NCI-H2107 treated with DMSO at 0.1 percent for 48 hours (cell line): ENCODE measurements at regions not wholly inside any gene's neighbourhood (a gene's known extent, or its start where the extent isn't known, plus 50 kb on each side); places are given as distances from the start of the nearest gene placed in this dataset.
"Not testable (repeated sequence)": the region's sequence is repeated elsewhere in the genome, so short reads cannot be mapped to it uniquely, and the experiment has no call there.

Experiments
- DNase-seq: peaks from one replicate; lab custom pipeline; 2025; ENCODE audit not compliant: unreplicated experiment; lab: John Stamatoyannopoulos, UW

DNA sequence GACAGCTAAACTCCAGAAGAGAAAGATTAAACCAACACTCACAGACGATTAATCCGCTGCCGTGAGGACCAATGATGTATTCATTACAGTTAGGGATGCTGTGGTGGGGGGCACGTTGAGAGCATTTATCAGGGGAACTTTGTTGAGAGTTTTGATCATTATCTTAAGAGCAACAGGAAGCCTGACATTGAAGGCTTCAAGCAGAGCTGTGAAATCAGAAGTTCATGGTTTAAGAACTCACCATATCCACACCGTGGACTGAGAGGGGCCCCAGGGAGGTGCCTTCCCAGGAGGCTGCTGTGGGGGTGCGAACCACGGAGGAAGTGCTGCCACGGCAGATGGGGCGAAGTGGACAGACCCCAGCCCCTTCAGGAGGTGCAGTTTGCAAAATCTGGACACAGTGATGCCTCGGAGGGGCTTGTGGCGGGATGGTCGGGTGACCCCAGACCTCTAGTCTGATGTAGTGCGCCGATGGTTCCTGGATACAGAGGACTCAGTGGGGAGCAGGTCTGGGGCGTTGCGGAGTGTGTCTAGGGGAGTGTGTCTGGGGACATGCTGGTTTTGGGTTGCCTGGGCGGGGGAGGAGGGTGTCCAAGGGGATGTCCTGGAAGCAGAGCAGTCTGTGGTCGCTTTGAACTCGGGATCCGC, 73.0 kb downstream of the DIO3 start:
- no peak for DNase-seq

DNA sequence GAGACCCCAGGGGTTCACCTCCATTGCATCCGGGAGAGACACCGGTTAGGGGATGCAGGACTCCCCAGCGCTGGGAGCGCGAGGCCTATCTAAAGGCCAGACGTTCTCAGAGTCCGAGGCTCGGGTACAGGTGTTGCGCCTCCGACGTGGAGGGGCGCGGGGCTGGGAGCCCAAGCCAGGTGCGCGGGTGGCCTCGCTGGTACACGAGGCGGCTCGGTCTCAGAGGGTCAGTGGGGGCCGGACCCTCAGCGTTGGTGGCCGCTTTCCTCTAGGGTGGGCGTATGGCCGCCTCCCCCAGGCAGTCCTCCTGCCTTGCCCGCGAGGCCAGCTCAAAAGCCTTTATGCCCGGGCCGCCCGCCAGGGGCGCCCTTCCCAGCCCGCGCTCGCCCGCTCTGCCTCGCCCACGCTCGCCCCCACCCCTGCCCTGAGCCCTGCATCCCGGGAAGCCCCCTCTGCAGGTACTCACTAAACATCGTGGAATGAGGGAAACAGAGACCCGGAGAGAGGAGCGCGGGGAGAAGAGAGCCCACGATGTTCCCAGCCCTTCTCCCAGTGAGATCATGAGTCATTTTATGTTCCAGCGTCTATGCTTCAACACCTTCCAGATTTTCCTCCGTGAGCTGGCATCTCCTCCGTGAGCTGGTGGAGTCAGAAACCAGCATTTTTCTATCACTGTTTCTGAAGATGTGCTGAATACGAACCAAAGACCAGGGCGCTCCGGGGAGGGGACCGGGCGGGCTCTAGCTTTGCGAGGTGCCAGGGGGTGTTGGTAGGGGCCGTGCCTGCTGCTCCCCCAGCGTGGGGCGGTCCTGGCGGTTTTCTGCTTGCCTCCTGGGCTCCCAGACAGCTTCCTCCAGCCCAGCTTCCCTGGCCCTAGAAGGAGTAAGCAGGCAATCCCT, 73.8 kb downstream of the DIO3 start:
- no peak for DNase-seq

DNA sequence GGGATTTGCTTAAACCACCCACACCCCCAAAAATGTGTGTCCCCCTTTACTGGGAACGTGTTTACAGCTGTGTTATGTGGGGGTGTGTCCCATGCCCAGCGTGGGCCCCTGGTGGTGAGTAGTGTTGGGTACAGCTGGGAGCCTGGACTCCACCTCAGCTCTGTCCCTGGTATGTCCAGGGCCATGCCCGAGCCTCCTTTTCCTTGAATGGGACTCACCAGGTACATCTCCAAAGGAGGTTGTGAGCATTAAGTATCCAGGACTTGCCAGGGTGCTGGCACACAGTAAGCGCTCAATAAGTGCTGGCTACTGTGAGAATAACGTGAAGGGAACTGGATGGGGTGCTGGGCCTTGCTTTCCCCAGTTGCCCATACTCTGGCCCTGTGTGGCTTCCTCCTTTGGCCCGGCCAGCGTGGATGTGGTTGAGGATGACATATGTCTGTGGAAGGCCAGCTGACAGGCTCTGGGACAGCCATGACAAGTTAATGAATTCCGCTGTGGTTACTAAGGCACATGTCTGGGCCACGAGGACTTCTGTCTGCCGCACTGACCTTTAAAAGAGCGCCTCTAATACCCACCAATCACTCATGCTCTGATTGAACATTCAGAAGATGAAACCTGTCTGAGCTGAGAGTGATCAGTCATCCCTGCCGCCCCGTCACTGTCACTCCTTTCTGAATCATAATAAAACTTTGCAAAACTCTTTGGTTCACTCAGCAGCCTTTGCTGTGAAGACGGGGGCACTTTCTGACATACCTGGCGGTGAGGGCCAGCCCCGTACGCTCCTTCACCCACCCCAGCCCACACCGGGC, 74.7 kb downstream of the DIO3 start:
- DNase-seq: no peak

DNA sequence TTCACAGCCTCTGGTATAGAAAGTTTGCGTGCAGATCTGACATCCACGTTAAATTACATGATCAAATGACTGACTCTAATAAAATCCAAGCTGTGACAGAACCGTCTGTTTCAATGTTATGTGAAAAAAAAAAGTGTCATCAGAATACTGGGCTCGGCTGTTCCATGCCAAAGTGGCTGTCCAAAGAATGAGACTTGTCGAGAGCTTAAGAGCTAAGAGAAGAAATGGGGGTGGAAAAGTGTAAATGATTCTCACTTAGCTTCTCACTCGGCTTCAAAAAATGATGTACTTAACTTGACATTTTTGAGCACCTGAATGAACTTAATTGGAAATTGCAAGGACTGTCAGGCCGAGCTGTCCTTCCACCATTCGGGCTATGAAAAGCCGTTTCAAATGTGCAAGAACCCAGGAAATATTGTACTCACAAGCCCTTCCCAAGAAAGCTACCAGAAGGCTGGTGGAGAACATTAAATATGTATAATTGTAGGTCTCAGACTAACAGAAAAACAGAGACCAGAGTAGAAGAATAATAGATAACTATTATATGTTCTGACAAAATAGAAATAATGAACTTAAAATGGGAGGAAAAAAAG, 78.0 kb downstream of the DIO3 start:
- no peak for DNase-seq

DNA sequence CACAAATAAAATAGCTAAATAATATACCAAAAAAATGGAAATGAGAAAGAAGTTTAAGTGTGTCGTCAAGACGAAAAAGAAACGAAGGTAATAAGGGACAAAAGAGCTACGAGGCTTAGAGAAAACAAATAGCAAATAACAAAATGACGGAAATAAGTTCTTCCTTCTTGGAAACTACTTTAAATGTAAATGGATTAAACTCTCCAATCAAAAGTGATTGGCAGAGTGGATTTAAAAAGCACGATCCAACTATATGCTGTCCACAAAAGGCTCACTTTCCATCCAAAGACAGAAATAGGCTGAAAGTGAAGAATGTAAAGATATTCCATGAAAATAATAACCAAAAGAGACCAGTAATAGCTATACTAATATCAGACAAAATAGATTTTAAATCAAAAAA, 82.4 kb downstream of the DIO3 start:
- DNase-seq: no peak

DNA sequence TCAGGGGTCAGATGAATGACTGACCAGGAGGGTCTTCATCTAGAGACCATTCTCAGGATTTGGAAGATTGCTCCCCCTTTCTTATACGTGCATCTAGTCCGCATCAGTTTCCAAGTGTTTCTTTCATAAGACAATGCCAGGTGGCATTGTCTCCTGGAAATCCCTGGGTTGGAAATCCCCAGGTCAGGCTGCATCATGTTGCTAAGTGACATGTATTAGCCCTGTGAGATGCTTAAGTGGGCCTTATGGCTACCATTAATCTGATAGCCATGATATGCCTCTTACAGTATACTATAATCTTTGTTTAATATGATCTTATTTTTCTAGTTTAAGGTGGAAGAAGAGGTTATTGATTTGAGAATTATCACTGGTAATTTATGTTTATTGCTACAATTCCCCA, 92.8 kb downstream of the DIO3 start:
- DNase-seq: no peak

DNA sequence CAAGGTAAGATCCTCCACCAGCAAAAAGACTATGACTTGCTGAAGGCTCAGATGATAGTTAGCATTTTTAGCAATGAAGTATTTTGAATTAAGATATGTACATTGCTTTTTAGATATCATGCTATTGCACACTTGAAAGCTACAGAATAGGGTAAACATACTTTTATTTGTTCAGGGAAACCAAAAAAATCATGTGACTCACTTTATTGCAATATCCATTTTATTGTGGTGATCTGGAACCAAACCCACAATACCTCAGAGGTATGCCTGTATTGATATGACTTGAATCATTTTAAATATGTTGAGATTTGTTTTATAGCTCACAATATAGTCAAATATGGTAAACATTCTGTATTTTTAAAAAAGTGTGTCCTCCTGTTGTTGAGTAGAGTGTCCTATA, 96.1 kb downstream of the DIO3 start:
- no peak for DNase-seq

DNA sequence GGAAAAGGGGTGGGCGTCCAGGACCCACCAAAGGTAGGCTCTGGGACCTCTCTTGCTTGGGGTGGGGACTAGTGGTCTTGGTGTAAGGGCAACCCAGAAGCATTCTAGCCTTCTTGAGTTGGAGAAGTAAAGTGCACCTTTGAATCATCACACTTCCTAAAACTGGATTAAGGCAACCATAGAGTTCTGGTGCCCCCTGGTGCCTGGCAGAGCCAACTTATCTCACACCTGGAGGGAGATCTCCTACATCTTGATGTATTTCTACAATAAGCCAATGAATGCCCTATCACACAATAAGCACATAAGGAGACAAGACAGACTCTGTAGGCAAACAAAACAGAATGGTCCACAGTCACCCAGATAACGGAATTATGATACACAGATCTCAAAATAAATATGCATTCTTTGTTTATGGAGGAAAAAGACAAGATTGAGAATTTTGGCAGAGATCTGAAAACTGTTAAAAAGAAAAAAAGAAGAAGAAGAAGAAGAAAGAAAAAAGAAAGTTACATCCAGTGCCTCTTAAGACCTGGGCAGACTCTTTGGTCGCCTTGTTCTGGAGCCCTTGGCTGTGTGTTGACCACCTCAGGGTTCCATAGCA, 95.9 kb upstream of the PPP2R5C start:
- peak; percentile 77 for DNase-seq

DNA sequence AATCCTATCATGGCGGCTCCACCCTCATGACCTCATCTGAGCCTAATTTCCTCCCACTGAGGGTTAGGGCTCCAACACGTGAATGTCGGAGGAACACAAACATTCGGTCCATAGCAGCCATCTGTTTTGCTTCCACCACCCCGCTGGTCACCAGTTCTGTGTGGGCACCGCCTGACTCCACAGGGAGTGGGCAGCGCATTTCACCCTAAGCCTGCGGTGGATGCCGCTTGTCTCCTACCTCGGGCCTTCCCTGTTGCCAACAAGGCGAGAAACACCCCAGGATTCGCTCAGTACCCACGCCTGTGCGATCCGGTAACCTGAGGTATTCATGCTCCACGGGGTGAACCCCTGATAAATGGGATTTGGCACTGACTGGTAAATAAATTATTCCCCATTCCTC, 95.2 kb upstream of the PPP2R5C start:
- no peak for DNase-seq

DNA sequence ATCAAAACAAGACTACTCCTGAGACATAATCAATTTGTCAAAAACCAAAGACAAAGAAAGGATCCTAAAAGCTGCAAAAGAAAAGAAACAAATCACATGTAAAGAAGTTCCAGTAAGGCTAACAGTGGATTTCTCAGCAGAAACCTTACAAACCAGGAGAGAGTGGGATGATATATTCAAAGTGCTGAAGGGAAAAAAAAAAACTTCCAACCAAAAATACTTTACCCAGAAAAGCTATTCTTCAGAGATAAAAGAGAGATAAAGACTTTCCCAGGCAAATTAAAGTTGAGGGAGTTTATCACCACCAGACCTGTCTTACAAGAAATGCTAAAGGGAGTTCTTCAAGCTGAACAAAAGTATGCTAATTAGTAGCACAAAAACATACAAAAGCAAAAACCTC, 91.9 kb upstream of the PPP2R5C start:
- DNase-seq: no peak

DNA sequence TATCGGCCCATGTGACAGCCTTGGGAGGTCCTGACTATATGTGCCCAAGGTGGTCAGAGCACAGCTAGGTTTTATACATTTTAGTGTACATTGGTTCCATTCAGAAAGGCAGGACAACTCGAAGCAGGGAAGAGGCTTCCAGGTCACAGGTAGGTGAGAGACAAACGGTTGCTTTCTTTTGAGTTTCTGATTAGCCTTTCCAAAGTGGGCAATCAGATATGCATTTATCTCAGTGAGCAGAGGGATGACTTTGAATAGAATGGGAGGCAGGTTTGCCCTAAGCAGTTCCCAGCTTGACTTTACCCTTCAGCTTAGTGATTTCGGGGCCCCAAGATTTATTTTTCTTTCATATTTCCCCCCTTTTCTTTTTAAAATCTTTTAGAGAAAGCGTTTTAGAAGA, 87.6 kb upstream of the PPP2R5C start:
- no peak for DNase-seq

DNA sequence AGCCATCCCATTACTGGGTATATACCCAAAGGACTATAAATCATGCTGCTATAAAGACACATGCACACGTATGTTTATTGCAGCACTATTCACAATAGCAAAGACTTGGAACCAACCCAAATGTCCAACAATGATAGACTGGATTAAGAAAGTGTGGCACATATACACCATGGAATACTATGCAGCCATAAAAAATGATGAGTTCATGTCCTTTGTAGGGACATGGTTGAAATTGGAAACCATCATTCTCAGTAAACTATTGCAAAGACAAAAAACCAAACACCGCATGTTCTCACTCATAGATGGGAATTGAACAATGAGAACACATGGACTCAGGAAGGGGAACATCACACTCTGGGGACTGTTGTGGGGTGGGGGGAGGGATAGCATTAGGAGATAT, 85.7 kb upstream of the PPP2R5C start:
- DNase-seq: not testable (repeated sequence)

DNA sequence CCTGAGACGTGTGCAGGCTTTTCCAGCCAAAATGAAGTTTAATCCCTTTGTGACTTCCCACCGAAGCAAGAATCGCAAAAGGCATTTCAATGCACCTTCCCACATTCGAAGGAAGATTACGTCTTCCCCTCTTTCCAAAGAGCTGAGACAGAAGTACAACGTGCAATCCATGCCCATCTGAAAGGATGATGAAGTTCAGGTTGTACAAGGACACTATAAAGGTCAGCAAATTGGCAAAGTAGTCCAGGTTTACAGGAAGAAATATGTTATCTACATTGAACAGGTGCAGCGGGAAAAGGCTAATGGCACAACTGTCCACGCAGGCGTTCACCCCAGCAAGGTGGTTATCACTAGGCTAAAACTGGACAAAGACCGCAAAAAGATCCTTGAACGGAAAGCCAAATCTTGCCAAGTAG, 83.6 kb upstream of the PPP2R5C start:
- DNase-seq: not testable (repeated sequence)

DNA sequence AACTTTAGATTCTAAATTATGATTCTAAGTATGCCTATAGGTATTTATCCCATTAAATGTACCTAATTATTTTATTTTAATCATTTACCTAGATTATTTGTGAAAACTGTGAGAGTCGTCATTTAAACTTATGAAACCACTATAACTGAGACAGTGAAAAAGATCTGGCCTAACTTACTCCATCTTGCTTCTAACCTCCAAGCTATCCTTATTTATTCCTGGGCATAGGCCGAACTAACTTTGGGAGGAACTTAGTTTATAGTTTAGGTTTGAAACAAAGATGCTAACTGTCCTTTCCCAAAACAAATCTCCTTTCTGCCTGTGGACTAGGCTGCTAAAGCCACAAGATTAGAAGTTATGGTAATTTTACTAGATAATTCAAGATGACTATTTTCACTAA, 79.7 kb upstream of the PPP2R5C start:
- no peak for DNase-seq

DNA sequence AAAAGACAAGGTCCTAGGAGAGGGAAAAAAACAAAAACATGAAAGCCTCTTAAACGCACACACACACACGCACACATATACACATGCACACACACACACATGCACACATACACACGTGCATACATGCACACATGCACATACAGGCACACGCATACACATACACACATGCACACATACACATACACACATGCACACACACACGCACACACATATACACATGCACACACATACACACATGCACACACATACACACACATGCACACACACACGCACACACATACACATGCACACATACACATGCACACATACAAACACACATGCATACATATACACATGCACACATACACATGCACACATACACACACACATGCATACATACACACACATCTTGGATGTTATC, 78.1 kb upstream of the PPP2R5C start:
- no peak for DNase-seq

DNA sequence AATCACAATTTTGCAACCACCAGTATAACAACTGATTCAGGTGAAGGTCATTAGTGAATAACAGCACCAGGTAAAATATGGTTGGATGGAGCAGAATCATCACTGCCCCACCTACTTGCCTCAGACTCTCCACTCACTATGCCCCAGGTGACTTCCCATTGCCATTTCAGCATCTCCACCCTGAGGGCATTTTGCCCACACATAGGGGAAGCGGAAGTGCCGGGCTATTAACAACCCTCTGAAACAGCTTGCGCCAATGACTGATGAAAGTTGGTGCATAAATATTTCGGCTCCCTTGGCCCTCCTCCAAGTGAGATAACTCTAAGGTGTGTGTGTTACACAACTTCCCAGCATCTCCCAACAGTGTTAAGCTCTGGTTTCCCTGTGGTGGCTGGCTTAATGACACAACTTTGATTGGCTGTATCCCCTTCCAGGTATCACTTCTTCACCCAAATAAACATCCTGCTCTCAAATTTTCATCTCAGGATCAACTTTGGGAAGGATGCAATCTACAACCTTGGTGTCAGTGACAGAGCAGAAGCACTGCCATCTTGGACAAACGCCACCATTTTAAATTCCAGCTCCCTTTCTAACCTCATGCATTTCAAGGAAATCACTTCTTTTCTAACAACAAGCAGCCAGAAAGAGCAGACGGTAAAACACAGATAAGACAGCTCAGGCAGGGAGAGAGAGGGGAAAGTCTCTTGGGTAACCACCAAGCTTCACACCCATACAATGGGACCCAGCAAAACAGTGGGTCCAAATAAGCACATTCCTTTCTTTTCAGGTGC, 73.6 kb upstream of the PPP2R5C start:
- DNase-seq: no peak

DNA sequence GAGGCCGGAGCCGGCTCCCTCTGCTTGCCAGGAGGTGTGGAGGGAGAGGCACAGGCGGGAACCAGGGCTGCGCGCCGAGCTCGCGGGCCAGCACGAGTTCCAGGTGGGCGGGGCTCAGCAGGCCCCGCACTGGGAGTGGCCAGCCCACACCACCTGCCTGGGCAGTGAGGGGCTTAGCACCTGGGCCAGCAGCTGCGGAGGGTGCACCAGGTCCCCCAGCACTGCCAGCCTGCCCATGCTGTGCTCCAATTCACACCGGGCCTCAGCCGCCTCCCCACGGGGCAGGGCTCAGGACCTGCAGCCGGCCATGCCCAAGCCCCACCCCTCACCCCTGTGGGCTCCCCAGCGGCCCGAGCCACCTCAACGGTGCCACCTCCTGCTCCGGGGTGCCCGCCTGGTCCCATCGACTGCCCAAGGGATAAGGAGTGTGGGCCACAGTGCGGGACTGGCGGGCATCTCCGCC, 72.4 kb upstream of the PPP2R5C start:
- DNase-seq: no peak

DNA sequence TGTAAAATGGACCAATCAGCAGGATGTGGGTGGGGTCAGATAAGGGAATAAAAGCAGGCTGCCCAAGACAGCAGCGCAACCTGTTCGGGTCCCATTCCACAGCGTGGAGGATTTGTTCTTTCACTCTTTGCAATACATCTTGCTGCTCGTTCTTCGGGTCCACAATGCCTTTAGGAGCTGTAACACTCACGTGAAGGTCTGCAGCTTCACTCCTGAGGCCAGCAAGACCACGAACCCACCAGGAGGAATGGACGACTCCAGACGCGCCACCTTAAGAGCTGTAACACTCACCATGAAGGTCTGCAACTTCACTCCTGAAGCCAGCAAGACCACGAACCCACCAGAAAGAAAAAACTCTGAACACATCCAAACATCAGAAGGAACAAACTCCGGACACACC, 71.5 kb upstream of the PPP2R5C start:
- not testable (repeated sequence) for DNase-seq

DNA sequence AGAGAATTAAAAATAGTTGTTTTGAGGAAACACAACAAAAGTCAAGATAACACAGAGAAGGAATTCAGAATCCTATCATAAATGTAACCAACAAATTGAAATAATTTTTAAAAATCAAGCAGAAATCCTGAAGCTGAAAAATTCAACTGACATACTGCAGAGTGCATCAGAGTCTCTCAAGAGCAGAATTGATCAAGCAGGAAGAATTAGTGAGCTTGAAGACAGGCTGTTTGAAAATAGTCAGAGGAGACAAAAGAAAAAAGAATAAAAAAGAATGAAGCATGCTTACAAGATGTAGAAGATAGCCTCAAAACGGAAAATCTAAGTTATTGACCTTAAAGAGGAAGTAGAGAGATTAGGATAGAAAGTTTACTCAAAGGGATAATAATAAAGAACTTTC, 65.8 kb upstream of the PPP2R5C start:
- DNase-seq: no peak

DNA sequence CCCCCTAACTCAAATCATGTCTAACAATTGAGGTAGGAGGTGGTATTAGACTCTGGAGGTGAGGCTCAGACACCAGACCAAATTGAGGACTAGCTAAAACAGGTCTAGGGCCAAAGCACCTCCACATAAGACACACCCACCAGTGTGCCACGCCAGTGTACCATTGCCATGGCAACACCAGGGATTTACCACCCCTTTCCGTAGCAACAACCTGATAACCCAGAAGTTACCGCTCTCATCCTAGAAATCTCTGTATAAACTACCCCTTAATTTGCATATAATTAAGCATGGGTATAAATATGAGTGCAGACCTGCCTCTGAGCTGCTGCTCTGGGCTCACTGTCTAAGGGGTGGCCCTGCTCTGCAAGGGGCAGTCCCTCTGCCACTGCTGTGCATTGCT, 57.4 kb upstream of the PPP2R5C start:
- no peak for DNase-seq
